ENCODE measurements at regions not wholly inside any gene's neighbourhood (a gene's known extent, or its start where the extent isn't known, plus 50 kb on each side); places are given as distances from the start of the nearest gene placed in this dataset.

- Mint-ChIP-seq H3K4me1 (peaks cover 9% of the 10 kb centered on the region), H3K9me3 (ENCODE audit: low read depth) (no peaks in the 10 kb centered on the region), H3K27ac (no peak overlapping the region), H3K27me3 (no peaks in the 10 kb centered on the region), H3K36me3 (ENCODE audit: low read depth) (no peaks in the 10 kb centered on the region), H3K4me3 (no peak overlapping the region)
- intact Hi-C loops (cut with DNase I, micrococcal nuclease): no loop called here
- CTCF ChIA-PET: no interaction called here
- DNase-seq (no peak), ATAC-seq (no peak)
- POLR2A ChIA-PET: no interaction called here
These were observed 102.3 kb upstream of the CLDN14 start for GRCh38 chr21:36582271-36582670.

- Mint-ChIP-seq H3K4me1 (peaks cover 5% of the 10 kb centered on the region), H3K4me3 (no peak overlapping the region), H3K27ac (no peak overlapping the region), H3K27me3 (no peaks in the 10 kb centered on the region), H3K36me3 (ENCODE audit: low read depth) (no peaks in the 10 kb centered on the region), H3K9me3 (ENCODE audit: low read depth) (no peaks in the 10 kb centered on the region)
- ATAC-seq (no peak), DNase-seq (no peak)
- ChIA-PET POLR2A (no interaction called here), CTCF (no interaction called here)
- intact Hi-C loops (cut with DNase I, micrococcal nuclease): no loop called here
These were observed 103.7 kb upstream of the CLDN14 start for GRCh38 chr21:36583591-36583990.

GRCh38 chr21:36584980-36585940 is 105.3 kb upstream of the CLDN14 start:
- ATAC-seq (peak; percentile 26), DNase-seq (peak; percentile 54)
- Mint-ChIP-seq H3K27ac (peak overlapping the region; percentile 42), H3K4me3 (no peak overlapping the region), H3K36me3 (ENCODE audit: low read depth) (no peaks in the 10 kb centered on the region), H3K4me1 (peaks cover 5% of the 10 kb centered on the region), H3K9me3 (ENCODE audit: low read depth) (no peaks in the 10 kb centered on the region), H3K27me3 (no peaks in the 10 kb centered on the region)
- intact Hi-C loops (cut with DNase I, micrococcal nuclease): loop anchor here in 1 of 2 experiments (1.0 kb wide), 1 partner anchor 342 kb away; no protein-coding TSS in a partner anchor
- ChIA-PET POLR2A (no interaction called here), CTCF (interaction anchor here (0.6 to 2.1 kb wide), 7 partner anchors 18 to 338 kb away, joined by 3 to 9 read pairs (median 4); no protein-coding TSS in a partner anchor)

- DNase-seq: no peak
- POLR2A ChIA-PET: interaction anchor here (0.5 kb wide), 1 partner anchor 1352 kb away, joined by 7 read pairs; no protein-coding TSS in a partner anchor
- Mint-ChIP-seq H3K4me1 (peaks cover 5% of the 10 kb centered on the region), H3K9me3 (ENCODE audit: low read depth) (no peaks in the 10 kb centered on the region), H3K27me3 (no peaks in the 10 kb centered on the region), H3K4me3 (no peak overlapping the region), H3K36me3 (ENCODE audit: low read depth) (no peaks in the 10 kb centered on the region), H3K27ac (no peak overlapping the region)
- intact Hi-C loops (cut with DNase I, micrococcal nuclease): no loop called here
- ATAC-seq: no peak
- CTCF ChIA-PET: interaction anchor here (1.5 to 2.1 kb wide), 2 partner anchors 8 to 43 kb away, joined by 6 to 9 read pairs; no protein-coding TSS in a partner anchor
These were observed 107.5 kb upstream of the CLDN14 start for GRCh38 chr21:36587388-36587787.

DNA sequence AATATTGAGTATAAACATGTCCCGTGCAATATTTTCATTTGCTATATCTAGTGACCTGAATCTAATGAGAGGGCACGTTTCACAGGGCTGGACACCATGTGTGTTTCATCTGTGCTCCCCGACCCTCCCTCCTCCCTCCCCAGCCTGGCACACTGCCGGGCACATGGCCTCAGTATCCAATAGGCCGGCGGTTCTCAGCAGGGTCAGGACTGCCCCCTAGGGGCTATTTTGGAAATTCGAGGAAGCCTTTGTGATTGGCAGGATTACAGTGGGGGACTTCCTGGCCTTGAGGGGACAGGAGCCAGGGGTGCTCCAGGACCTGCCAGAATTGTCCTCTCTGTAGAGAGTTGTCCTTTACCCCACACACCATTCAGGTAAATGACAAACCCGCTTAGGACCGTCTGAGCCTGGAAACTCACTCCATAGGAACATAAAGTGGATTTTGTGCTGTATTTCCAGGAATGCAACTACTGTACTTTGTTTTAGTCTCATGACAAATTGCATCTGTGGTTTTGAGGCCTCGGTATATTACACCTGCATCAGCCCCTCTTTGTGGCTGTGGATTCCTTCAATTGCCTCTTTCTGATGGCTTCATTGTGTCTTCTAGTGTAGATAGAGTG is 109.5 kb upstream of the SIM2 start:
- Mint-ChIP-seq H3K9me3 (ENCODE audit: low read depth) (no peaks in the 10 kb centered on the region), H3K4me3 (no peak overlapping the region), H3K27ac (no peak overlapping the region), H3K27me3 (no peaks in the 10 kb centered on the region), H3K4me1 (peaks cover 5% of the 10 kb centered on the region), H3K36me3 (ENCODE audit: low read depth) (no peaks in the 10 kb centered on the region)
- peak; percentile 81 for ATAC-seq
- ChIA-PET CTCF (interaction anchor here (0.7 to 1.0 kb wide), 2 partner anchors 10 to 221 kb away, joined by 3 read pairs; no protein-coding TSS in a partner anchor), POLR2A (no interaction called here)
- peak; percentile 65 for DNase-seq
- intact Hi-C loops (cut with DNase I, micrococcal nuclease): loop anchor here (1.0 to 2.0 kb wide), 2 partner anchors 85 to 169 kb away; no protein-coding TSS in a partner anchor

DNA sequence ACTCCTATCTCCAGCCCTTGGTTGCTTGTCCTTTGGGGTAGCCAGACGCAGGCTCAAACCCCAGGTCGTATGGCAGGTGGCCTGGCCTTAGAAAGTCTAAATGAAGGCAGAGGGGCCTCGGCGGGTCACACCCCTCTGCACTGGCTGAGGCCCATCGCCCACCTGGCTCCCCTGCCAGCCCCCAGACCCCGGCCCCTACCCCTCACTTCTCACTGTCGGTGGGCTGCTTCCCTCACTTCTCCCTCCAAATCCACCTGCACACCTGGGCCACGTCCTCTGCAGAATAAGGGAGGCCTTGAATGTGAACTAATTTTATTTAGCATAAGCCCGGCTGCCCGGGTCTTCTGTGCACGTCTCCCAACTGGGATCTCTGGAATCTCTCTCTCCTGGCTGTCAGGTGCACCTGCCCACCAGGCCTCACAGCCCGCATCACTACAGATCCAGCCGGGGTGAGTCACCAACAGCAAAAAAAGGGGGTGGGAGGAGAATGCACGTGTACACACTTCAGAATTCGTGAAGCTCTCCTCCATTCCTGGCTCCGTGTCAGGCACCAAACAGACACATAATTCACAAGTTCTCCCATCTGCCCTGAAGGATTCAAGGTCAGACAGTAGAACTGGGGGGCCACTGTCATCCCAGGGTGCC is 107.5 kb upstream of the SIM2 start:
- no peak overlapping the region for H3K27ac Mint-ChIP-seq
- no peak overlapping the region for H3K4me3 Mint-ChIP-seq
- POLR2A ChIA-PET: no interaction called here
- no peaks in the 10 kb centered on the region for H3K9me3 Mint-ChIP-seq (ENCODE audit: low read depth)
- no peaks in the 10 kb centered on the region for H3K4me1 Mint-ChIP-seq
- CTCF ChIA-PET: interaction anchor here (0.6 kb wide), 1 partner anchor 54 kb away, joined by 3 read pairs; no protein-coding TSS in a partner anchor
- intact Hi-C loops (cut with DNase I, micrococcal nuclease): no loop called here
- H3K27me3 Mint-ChIP-seq: peaks cover 2% of the 10 kb centered on the region
- DNase-seq (no peak), ATAC-seq (no peak)
- H3K36me3 Mint-ChIP-seq (ENCODE audit: low read depth): no peaks in the 10 kb centered on the region

DNA sequence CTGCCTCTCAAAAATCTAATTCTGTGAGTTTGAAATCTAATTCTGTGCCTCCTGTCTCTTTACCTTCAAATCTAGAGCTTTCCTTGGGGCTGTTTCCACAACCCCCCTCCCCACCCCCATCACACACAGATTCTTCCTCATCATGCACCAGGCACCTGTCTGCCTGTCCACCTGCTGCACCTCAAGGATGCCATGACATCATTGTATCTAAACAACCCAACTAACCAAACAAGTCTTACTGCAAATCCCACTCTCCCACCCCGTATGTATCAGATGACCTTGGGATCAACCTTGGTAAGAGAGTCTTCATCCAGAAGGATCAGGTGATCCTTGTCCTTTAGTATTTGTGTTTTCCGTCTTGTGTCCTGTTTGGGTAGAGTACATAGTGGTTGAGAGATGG is 102.7 kb upstream of the SIM2 start:
- ATAC-seq (no peak), DNase-seq (no peak)
- Mint-ChIP-seq H3K27me3 (peaks cover 2% of the 10 kb centered on the region), H3K4me1 (no peaks in the 10 kb centered on the region), H3K36me3 (ENCODE audit: low read depth) (no peaks in the 10 kb centered on the region), H3K9me3 (ENCODE audit: low read depth) (no peaks in the 10 kb centered on the region), H3K4me3 (no peak overlapping the region), H3K27ac (no peak overlapping the region)
- POLR2A ChIA-PET: no interaction called here
- intact Hi-C loops (cut with DNase I, micrococcal nuclease): no loop called here
- CTCF ChIA-PET: interaction anchor here (1.2 kb wide), 1 partner anchor 9 kb away, joined by 6 read pairs; no protein-coding TSS in a partner anchor

DNA sequence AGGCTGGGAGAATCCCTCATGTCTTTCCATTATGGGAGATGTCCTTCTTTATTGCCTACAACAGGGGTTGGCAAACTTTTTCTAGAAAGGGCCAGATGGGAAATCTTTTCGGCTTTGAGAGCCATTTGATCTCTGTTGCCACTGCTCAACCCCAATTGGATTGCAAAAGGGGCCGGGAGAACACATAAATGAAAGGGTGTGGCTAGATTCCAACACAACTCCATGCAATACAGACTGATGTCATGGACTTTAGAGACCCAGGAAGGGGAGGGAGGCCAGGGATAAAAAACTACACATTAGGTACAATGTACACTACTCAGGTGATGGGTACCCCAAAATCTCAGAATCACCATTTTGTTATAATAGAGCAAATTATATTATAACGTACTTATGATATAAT is 97.6 kb upstream of the SIM2 start:
- Mint-ChIP-seq H3K27me3 (no peaks in the 10 kb centered on the region), H3K4me3 (no peak overlapping the region), H3K9me3 (ENCODE audit: low read depth) (no peaks in the 10 kb centered on the region), H3K4me1 (peaks cover 15% of the 10 kb centered on the region), H3K27ac (no peak overlapping the region), H3K36me3 (ENCODE audit: low read depth) (no peaks in the 10 kb centered on the region)
- no peak for DNase-seq
- ChIA-PET POLR2A (no interaction called here), CTCF (no interaction called here)
- no peak for ATAC-seq
- intact Hi-C loops (cut with DNase I, micrococcal nuclease): no loop called here

DNA sequence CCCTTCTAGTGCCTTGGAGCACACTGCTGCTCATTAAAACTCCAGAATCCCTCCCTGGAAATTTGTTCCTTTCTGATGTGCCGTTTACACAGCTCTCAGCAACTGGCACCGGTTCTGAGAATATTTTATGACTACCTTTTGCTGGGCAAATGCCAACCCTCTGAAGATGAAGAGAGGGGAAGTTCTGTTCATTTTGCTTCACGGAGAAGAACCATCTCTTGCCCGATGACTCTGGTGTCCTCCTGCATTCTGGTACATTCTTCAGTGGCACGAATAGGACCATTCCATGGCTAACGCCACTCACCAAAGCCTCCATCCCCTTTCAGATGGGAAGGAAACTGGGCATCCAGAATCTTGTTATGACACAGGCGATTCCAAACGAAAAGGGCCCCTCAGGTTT is 96.2 kb upstream of the SIM2 start:
- CTCF ChIA-PET: interaction anchor here (0.6 to 1.2 kb wide), 3 partner anchors 17 to 55 kb away, joined by 3 read pairs; no protein-coding TSS in a partner anchor
- H3K36me3 Mint-ChIP-seq (ENCODE audit: low read depth): no peaks in the 10 kb centered on the region
- DNase-seq (no peak), ATAC-seq (no peak)
- peak overlapping the region; percentile 45 for H3K27ac Mint-ChIP-seq
- H3K27me3 Mint-ChIP-seq: no peaks in the 10 kb centered on the region
- H3K9me3 Mint-ChIP-seq (ENCODE audit: low read depth): no peaks in the 10 kb centered on the region
- no peak overlapping the region for H3K4me3 Mint-ChIP-seq
- intact Hi-C loops (cut with DNase I, micrococcal nuclease): no loop called here
- POLR2A ChIA-PET: no interaction called here
- peaks cover 15% of the 10 kb centered on the region for H3K4me1 Mint-ChIP-seq

GRCh38 chr21:36603221-36603620 is 95.7 kb upstream of the SIM2 start:
- no peak overlapping the region for H3K4me3 Mint-ChIP-seq
- DNase-seq: peak; percentile 8
- intact Hi-C loops (cut with DNase I, micrococcal nuclease): no loop called here
- H3K36me3 Mint-ChIP-seq (ENCODE audit: low read depth): no peaks in the 10 kb centered on the region
- peak overlapping the region; percentile 45 for H3K27ac Mint-ChIP-seq
- ChIA-PET CTCF (interaction anchor here (1.2 kb wide), 1 partner anchor 18 kb away, joined by 3 read pairs; no protein-coding TSS in a partner anchor), POLR2A (interaction anchor here (0.7 kb wide), 1 partner anchor 204 kb away, joined by 3 read pairs; no protein-coding TSS in a partner anchor)
- H3K27me3 Mint-ChIP-seq: no peaks in the 10 kb centered on the region
- peak; percentile 36 for ATAC-seq
- peaks cover 15% of the 10 kb centered on the region for H3K4me1 Mint-ChIP-seq
- no peaks in the 10 kb centered on the region for H3K9me3 Mint-ChIP-seq (ENCODE audit: low read depth)

DNA sequence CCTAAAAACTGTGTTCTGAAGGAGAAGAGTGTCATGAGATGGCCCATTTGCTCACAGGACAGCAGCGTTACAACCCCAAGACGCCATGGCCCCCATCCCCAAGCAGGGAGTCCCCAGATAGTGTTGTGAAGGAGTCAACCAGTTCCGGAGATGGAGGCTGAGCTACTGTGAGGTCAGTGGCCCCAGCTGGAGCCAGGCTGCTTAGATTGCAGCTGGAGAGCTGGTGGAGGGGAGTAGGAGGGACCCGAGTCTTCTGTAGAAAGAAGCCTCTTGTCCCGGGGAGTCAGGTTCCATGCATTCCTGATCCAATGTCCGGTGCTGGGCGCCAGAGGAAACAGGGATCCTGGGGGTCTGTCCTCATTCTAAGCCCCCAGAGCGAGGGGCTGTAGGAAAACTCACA is 93.5 kb upstream of the SIM2 start:
- intact Hi-C loops (cut with DNase I, micrococcal nuclease): no loop called here
- no peak for DNase-seq
- Mint-ChIP-seq H3K9me3 (ENCODE audit: low read depth) (peaks cover 6% of the 10 kb centered on the region), H3K27ac (no peak overlapping the region), H3K4me3 (no peak overlapping the region), H3K36me3 (ENCODE audit: low read depth) (no peaks in the 10 kb centered on the region), H3K27me3 (no peaks in the 10 kb centered on the region), H3K4me1 (peaks cover 15% of the 10 kb centered on the region)
- no peak for ATAC-seq
- POLR2A ChIA-PET: no interaction called here
- CTCF ChIA-PET: interaction anchor here (0.6 to 1.0 kb wide), 2 partner anchors 20 to 29 kb away, joined by 3 to 4 read pairs; no protein-coding TSS in a partner anchor
